ENCODE measurements at regions not wholly inside any gene's neighbourhood (a gene's known extent, or its start where the extent isn't known, plus 50 kb on each side); places are given as distances from the start of the nearest gene placed in this dataset.

DNA sequence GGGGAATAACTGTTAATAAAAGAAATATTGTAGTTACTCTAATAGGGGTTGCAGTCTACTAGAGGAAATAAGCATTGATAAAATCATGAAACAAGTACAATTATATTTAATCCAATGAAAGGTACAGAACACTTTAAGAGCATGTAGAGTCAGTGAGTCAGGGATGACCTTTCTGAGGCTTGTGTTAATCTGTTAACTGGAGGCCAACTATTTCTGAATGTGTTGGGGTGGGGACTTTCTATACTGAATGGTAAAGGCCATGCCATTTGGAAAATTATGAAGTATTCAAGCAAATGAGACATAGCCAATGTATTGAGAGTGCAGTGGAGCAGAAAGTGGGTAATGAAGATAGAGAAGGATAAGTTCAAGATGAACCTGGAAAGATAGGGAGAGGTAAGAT, 646.2 kb downstream of the ADGRL2 start:
- TF ChIP-seq EP300 (IDR thresholded peaks at IDR 0.05) = no peak
- TF ChIP-seq CTCF (IDR thresholded peaks at IDR 0.05) = no peak
- TF ChIP-seq POLR2AphosphoS5 (IDR thresholded peaks at IDR 0.05) = no peak
